LoVo (cell line): ENCODE measurements at regions not wholly inside any gene's neighbourhood (a gene's known extent, or its start where the extent isn't known, plus 50 kb on each side); places are given as distances from the start of the nearest gene placed in this dataset.

Experiments
- DNase-seq: peaks from one replicate; pipeline ENCODE4 v3.0.0-alpha.2; 2016; ENCODE audit warnings: low spot score

DNA sequence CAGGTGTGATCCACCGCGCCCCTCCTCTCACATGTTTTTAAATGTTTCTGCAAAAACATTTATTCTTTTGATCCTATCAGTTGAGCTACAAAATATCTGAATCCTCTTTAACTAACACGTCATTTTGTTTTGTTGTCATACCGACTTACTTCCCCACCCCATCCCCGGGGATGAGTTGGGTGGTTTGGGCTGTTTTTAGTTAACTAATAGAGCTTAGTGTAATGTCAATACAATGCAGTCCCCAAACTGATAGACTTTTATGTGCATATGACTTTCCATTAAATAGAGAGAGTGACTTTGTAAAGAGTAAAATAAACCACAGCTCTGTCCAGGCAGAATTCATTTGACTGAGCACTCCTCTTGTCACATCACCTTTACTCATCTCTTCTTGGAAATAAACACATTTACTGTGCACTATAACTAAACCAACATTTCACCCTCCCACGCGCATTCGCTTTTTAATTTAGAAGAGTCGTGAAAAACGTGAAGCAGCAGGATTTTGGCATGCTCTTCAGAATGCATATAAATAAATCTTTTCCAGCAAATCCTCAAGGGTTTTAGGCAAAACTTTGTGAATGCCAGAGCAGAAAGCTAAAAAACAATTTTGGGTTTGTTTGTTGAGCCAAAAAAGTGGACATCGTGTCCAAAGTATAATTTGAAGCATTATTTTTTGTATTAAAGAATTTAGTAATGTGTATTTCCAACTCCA lies 187.4 kb upstream of the MGMT start:
- DNase-seq: no peak

DNA sequence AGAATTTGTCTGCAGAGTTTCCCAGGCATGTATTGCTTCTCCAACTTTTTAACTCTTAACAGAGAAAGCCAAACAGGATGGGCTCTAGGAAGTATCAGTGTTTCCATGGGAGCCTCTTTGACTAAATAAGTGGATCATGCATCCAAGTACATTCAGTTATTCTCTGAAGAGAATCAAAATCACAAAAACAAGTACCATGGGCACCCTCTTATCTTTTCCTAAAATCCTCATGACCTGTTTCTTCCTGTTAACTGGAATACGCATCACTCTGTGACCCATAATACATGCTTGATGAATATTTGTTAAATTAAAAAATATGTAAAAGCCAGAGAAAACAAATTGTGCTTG lies 186.9 kb upstream of the MGMT start:
- no peak for DNase-seq

DNA sequence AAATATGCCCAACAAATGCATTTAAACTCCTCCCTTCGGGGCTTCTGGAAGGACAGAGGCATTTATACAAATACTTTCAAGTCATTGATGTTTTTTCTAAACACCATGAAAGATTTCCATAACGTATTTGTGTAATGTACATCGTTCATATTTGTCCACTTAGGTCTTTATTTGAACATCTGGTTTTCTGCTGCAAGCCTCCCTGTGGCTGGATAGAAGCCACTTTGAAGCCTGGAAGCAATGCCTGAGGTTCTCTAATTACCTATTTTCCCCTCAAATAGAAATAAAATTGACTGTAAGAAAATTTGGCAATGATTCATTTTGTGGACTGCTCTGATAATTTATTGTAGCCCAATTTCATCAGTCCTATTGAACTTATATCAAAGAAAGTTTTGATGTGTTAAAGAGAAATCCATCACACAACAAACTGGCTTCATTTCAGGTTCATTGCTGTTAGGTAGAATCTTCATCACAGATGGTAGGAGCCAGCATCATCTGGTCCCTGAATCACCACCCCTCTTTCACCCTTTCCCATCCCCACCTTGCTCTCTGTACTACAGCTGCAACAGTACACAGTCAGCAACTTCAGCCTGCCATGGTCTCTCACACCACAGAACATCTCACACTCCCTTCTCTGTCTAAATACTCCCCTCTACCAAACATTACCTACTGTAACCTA lies 186.0 kb upstream of the MGMT start:
- no peak for DNase-seq

DNA sequence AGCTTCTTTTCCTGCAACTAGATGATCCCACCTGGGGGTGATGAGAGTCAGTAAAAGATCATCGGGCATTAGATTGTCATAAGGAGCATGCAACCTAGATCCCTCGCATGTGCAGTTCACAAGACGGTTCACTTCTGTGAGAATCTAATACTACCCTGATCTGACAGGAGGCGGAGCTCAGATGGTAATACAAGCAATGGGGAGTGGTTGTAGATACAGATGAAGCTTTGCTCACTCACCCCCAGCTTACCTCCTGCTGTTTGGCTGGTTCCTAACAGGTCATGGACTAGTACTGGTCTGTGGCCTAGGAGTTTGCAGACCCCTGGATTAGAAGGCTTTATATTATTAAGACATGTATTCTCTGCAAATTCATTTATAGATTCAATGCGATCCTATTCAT lies 181.6 kb upstream of the MGMT start:
- DNase-seq: no peak

DNA sequence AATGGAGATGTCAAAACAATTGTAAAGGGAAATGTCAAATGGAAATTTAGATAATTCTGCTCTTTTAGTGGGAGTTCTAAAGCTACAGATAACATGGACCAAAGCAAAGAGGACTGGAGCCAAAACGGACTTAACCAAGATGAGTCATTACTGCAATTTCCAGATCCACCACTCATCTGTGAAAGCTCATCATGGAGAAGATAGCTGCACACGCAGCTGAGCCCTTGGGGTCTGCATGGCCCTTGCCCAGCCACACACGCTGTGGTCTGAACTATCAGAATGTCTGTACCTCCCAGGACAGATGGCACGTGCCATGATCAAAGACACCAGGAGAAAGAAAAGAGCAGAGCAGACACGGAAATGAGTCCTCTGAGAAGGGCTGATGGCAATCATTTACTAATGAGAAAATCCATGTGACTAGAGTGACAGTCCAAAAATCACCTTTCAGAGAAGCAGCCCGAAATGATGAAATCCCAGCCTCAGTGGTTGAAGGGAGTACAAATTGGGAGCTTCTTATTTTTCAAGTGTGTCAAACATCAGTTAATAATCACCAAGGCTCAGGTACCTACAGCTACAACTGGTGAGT lies 177.9 kb upstream of the MGMT start:
- no peak for DNase-seq

DNA sequence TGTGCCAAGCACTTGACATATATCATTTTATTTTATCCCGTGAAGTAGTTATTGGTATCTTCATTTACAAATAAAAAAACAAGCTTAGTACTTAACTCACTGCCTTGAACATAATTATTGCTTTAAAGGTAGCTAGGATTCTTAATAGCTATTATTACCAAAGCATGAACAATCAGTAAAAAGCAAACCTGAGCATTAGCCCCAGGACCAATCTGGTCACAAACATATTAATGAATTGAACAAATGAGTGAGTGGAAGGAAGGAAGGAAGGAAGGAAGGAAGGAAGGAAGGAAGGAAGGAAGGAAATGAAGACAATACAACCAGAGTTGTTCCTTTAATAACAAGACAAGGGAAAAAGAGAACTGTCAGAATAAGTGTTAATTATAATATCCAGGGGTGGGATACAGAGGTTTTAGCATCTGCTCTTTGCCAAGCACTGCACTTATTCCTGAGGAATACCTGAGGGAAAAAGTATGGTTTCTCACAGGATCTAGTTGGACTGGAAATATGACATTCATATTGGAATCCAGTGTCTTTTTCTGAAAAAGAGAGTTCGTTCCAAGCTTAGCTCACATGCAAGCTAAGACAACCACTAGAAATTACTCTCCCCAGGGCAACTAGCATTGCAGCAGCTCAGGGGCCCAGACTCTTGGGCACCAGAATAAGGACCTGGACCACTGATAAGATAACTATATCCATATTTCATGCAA lies 172.9 kb upstream of the MGMT start:
- DNase-seq: no peak

DNA sequence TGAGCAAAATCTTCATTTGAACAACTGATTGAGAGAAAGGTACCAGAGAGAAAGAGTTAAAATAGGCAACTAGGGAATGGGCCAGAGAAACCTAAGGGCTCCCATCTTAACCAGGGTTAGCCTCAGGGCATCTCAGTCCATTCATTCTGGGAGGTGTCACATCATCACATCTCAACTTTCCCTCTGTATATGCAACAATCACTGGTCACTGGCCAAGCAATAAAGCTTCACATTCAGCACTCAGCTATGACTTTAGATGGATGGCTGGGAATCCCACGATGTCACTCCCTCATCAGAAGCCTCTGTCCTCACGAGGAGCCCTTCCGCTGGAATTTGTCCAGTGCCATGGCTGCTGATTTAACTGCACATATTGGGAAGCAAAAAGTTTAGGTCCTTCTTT lies 172.1 kb upstream of the MGMT start:
- no peak for DNase-seq

DNA sequence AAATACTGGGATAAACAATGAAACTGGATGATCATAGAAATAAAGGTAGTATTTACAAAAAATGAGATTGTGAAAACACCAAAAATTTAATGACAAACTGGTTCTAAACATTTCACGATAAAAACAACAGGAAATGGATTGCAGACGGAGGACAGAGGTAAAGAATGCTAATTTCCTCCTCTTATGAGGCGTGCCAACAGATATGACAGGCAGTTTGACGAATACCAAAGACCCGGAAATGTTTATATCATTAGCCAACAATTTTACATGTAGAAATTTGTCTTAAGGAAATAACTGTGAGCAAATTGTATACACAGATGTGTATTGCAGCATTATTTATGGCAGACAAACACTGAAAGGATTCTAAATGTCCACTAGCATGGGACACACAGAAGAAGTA lies 162.0 kb upstream of the MGMT start:
- DNase-seq: no peak

DNA sequence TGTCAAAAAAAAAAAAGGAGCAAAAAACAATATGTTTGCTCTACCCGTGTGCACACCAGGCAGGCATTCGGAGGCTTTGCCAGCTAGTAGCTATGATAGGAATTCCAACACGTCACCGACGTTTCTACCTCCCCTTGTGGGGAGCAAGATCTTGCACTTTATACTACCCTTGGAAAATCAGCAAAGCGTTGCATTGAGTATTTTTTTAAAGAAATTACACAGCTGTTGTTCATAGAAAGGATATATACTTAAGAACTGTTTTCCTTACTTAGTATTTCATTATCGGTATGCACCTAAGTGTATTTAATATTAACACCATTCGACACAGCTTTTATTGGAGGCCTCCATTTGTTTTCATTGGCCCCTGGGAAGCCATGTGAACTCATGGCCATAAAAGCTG lies 159.9 kb upstream of the MGMT start:
- no peak for DNase-seq

DNA sequence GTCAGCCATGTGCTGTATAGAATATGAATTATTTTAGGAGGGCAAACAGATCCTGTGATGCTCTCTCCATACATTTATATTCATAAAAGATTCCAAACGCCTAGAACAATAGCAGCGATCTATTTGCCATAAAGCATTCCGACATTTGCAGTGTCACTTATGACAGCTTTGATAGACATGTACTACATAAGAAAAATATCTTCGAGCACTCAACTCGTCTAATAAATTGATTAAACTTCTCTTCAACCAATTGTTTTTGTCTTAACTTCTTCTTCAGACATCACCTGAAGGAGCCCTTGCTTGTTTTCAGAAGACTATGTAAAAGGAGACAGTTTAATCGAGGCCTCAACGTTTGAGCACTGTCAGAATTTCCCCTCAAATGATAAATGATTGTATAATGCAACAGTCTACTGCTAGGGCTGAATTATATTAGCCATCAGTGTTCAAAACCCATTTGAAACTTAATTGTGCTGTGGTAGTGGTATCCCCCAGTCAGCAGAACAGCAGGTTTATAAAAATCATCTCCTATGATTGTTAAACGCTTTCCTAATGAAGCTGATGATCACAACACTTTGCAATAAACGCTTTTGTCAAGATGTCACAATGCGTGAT lies 158.0 kb upstream of the MGMT start:
- no peak for DNase-seq

DNA sequence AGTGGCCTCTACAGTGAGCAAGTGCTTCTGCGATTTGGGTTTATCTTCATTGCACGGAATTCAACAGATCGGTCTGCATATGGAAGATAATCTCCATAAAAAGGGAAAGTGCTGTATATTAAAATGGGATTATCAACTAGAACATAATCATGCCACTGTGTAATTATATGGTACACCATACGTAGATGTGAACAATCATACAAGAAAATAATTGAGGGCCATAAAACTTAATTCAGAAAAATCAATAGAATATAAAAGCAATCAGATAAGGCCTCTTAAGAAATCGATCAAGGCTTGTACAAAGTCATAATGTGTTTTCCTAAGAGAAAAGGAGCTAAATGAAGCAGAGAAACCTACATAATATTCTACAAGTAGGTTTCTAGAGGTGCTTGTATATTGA lies 157.5 kb upstream of the MGMT start:
- no peak for DNase-seq

DNA sequence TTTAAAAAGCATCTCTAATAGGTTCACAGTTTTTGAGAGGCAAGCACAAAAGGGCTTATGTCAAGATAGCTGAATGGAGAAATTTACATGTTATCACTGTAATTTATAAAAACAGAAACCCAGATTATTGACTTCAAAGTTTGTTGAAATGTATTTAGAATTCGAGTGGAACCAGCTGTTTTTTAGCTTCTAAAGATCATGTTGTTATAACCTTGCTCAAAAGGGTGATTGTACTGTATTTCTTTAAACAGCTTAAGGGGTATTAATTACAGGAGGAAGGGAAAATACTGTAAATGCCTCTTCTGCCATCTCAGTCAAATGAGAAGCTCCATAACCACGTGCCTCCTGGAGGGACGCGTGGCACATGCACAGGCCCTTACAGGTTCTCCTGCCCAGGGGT lies 156.2 kb upstream of the MGMT start:
- DNase-seq: no peak

DNA sequence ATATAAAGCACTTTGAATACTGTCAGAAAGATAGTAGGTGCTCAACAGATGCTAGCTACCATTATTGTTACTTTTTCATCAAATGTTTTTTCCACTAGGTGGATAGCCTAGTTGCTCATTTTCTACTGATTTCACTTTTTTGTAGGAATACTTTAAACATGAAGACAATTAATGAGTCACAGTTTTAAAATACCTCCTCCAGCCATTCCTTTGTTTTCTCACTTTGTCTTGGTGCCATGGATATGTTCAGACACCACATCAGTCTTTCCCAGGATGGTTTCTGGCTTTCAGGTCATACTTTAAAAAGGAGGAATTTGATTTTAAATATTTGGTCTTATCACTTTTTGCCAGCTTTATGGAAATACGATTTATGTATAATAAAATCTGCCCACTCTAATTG lies 147.1 kb upstream of the MGMT start:
- DNase-seq: no peak

DNA sequence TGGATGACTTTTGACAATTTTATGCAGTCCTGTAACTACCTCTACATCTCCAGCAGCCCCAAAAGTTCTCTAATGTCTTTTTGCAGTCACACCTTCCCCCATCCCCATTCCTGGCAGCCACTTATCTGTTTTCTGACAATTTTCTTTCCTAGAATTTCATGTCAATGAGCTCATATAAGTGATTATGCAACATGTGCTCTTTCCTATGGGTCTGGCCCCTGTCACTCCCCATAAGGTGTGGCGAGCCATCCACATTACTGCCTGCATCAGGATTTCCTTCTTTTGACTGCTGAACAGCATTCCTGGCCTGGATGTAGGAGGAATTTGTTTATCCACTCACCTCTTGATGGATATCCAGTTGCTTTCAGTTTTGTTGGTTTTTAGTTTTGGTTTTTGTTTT lies 146.7 kb upstream of the MGMT start:
- no peak for DNase-seq

DNA sequence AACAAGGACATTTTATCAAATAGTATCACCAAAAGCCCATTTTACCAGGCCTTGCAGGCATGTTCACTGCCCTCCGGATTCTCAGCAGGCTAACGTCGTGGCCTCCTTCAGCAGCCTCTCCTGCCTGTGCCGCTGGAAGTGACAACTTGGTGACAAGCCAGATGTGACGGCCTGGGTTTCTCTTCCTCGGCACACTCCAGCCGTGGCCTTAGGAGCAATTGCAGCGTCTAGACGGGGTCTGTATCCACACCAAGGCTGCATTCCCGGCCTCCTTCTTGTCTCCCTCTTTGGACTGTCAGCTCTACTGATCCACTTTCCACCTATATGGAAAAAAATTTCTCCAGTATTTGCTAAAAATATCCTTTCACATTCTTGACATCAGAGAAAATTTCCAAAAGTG lies 145.3 kb upstream of the MGMT start:
- DNase-seq: no peak

DNA sequence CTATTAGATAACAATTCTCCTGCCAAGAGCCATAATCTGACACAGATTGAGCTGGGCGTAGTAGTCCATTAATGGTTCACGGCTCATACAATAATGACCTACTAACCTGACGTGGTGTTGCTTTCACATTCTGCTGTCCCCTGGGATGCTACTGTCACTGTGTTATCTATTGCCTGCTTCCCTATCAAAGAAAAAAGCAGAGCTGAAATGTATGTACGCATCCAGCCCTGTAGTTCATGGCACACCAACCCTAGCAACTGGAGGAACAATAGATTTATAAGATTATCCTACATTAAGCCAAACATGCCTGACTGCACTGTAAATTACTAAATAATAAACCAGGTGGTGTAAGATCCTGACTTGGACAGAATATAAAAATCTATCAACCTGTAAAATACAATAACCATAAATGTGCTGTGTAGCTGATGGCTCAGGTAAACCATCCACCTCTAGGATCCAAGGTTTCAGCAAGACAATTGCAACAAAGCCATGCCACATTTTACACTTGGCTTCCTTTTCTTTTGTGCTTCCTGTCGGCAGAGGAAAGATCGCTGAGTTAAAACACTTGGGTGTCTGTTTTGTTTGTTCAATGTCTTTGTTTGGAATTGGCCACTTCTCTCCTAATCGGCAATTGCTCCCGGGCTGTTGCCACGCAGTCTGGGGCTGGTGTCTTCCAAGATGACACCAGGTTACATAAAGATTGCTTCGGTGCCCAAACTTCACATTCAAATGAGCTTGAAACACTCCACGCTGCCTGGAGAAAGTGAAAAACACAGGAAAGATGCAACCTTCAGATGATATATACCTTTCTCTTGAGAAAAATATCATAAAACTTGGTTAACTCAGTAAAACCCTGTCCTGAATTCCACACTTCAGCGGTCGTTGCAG lies 143.9 kb upstream of the MGMT start:
- no peak for DNase-seq

DNA sequence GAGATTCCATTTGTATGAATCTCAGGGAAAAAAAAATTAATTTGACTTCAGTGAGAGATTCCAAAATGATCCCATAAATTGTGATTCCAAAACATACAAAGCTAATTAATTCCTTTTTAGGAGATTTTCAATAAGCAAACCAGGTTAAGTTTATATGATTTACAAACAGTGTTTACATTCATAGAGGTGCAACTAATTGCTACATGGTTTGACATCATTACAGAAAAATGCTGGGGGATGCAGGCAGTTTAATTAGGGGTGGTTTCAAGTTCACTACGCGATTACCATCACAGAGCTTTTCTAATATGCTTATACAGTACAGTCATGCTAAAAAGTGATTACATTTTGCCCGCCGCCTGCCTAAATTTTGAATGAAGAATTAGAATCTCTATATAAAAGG lies 143.2 kb upstream of the MGMT start:
- no peak for DNase-seq

DNA sequence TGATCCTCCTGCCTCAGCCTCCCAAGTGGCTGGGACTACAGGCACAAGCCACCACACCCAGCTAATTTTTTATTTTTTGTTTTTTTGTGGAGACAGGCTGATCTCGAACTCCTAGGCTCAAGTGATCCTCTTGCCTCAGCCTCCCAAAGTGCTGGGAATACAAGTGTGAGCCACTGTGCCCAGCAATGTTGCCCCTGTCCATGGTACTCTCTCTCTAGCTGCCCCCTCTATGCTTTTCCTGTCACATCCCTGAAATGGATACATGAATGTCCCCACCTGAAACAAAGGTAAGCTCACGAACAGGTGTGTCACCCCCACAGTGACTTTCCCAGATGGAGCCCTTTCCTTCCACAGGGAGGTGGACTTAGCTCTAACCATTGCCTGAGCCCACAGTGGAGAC lies 141.1 kb upstream of the MGMT start:
- no peak for DNase-seq

DNA sequence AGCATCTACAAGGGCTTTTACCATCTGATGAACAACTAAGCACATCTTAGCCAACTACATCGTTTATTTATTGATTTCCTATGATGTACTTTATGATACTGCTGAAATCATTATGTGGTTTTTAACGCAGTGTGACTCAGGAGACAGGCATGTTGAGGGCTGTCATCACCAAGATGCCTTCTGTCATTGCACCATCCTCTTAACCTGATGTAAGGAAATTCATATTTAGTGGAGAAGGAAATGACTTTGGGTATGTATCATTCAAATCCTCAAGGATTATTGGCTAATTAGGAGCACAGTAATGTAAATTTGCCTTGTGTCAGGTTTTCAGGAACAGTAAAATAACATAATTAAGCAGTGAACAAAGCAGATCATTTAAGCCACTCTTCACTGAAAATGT lies 138.5 kb upstream of the MGMT start:
- DNase-seq: no peak

DNA sequence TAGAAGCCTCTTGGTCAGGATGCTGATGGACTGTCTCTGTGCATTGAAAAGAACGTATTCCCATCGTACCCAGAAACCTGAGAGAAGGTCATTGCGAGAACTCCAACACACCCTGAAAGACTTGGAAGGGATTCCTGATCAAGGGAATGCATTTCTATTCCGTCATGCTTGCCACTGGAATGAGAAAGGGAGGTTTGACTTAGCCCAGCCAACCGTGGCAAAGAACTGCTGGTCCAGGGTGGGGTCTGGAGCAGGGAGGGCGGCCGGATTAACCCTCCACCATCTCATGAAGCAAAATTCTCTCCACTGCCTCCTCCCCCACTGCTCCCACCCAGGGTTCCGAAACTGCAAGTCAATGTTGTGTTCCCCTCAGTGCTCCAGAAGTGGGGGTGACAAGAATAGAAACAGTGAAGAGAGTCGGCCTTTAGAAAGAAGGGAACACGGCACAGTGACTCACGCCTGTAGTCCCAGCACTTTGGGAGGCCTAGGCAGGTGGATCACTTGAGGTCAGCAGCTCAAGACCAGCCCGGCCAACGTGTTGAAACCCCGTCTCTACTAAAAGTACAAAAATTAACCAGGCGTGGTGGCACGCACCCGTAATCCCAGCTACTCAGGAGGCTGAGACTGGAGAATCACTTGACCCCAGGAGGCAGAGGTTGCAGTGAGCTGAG lies 137.5 kb upstream of the MGMT start:
- no peak for DNase-seq

DNA sequence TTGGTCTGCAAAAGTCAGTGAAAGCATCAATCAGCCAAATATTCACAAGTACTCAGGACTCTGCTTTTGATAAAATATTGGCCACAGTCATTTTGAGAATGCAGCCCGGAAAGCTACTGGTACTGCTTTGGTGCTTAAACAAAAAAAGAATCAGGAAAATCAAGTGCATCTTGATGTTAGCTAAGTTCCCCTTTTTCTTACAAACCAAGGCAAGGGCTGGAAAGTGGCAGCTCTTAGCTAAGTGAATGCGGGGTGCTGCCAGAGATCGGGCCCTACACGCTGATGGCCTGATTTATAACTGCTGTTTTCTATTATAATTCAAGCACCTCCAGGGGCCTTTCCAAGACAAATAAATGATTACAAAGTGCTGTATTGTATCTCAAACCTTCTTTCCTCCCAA lies 136.8 kb upstream of the MGMT start:
- DNase-seq: no peak
